GM21526 (cell line): ENCODE measurements at regions not wholly inside any gene's neighbourhood (a gene's known extent, or its start where the extent isn't known, plus 50 kb on each side); places are given as distances from the start of the nearest gene placed in this dataset.
A peak's percentile ranks its signal among the peaks of the same experiment; 100 is the strongest.
"Not testable (repeated sequence)": the region's sequence is repeated elsewhere in the genome, so short reads cannot be mapped to it uniquely, and the experiment has no call there.

Experiments used
- ATAC-seq: cut with Tn5 transposase; IDR thresholded peaks from one replicate; pipeline ENCODE4 v1.9.1; 2021; ENCODE audit warnings: moderate library complexity; ENCODE audit not compliant: unreplicated experiment, low FRiP score

DNA sequence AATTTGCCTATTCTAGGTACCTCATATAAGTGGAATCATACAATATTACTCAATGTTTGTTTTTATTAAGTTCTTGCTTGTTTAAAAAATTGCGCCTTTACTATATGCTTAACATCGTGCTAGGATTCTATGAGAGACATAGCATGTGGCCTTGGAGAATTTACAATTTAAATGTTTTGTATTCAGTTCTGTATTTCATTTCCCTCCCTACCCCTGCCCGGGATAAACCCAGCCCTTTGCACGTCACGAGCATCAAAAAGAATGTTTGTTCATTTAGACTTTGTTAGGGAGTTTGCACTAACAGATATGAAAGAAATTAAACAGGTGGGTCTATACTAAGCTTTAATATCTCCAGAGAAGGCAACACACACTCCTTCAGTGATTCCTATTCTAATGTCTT, 75.7 kb downstream of the C18orf54 start:
- ATAC-seq = no peak

DNA sequence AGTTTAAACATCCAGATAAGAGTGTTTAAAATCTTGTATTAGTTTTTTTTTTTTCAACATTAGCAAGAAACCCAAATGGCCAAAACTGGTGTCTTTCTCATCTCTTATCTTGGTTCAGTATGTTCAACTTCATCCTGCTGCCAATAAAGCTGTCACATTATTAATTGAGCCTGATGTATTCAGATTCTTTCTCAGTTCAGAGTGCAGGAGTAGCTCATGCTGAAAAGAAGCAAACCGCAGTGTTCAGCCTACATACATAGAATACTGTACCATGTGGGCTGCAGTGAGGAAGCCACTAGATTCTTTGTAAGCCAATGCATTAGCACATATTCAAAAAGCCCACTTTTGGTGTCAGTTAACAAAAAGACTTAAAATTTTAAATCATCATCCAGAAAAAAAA, 76.2 kb downstream of the C18orf54 start:
- no peak for ATAC-seq

DNA sequence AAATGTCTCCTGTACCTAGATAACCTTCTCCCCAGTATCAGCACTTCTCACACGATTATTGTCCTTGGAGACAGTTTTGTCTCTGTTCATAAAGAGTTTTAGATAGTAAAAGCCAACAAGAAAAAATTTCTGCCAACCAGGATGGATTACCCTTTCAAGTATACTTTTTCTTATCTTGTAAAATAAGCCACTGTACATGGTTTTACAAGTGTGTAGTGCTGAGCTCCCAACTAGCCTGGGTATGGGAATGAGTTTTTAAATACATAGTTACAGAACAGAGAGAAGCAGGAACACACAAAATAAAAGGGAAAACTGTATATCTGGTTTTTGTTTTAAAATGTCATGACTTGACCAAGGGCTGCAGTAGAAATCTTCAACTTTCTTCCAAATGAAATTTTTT, 76.7 kb downstream of the C18orf54 start:
- no peak for ATAC-seq

DNA sequence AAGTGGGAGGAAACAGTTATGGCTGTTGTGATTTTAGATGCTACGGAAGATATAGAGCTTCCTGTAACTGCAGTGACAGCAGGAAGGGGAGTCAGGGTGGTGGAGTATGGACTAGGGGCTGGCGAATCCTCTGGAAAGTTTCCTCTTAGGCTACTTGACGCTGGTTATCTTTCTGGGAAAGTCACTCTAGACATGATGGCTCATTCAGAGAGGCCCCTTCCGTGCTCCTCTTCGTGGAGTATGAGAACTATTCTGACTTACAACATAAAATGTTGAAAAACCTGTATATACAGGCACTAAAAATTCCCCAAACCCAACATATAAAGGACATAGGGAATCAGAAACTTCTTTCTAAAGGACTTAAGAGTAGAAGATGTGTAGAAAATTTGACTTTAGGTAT, 78.8 kb downstream of the C18orf54 start:
- ATAC-seq = no peak

DNA sequence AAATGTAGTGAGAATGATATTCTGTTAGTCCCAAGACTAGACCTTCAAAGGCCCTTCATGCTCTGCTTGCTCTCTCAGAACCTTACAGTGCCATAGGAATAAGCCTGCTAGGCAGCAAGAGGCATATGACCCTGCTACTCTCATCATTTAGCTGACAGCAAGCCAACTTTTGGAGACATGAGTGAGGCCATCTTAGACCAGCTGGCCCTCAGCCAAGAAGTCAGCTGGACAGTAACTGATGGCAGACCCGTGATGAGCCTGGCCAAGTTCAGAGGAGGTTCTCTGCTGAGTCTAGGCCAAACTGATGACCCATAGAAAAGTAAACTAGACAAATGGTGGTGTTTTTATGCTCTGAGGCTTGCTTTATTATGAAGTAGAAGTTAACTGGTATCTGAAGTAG, 82.6 kb downstream of the C18orf54 start:
- no peak for ATAC-seq

DNA sequence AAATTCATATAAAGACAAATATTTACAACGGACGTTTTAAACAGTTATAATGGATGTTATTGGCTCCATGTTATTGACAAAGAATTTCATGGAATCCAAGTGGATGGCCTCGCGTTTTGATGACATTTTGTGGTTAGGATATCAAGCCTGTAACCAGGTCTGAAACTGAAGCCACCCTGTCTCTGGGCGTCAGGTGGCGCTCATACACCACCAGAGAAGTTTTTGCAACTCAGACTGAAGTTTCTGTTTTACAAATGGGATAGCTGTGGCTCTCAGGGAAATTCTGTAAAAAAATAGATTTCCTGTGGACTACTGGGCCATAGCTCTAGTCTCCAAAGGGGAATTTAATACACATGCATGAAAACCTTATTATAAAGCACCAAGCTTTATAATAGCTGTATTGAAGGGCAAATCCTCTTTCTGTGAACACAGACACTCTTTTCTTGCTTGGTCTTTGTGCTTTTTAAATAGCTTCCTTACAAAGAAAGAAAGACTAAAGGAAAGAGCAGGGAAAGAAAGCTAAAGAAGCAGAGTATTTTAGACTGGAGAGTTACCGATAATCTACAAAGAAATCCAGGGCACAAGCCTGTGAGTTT, 86.7 kb downstream of the C18orf54 start:
- no peak for ATAC-seq

DNA sequence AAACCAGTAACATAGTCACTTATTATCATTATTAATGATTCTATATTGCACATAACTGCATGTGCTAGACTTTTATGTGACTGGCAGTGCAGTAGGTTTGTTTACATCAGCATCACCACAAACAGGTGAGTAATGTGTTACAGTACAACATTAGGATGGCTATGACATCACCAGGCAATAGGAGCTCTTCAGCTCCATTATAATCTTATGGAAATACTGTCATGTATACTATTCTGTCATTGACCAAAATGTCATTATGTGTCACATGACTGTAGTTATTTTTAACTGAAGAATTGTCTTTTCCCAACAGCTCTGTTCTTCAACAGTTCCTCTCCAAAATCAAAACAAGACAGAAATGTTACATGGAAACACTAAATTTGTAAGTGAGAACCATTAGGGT, 96.3 kb downstream of the C18orf54 start:
- no peak for ATAC-seq

DNA sequence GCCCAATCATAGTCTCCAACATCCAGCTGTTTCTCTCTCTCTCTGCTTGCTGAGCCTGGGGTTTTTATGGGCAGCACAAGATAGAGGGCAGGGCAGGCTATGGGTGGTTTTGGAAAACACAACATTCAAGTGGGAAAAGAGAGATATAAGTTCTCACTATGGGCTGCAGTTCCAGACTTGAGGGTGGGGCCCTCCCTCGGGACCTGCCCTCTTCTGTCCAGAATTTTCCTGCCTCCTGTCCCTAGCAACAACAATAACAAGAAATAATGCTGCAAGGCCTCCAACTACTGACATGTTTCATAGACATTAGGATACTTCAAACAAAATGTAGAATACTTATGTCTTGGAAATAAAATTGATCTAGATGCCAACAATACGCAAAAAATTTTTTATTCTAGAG, 107.8 kb downstream of the C18orf54 start:
- no peak for ATAC-seq

DNA sequence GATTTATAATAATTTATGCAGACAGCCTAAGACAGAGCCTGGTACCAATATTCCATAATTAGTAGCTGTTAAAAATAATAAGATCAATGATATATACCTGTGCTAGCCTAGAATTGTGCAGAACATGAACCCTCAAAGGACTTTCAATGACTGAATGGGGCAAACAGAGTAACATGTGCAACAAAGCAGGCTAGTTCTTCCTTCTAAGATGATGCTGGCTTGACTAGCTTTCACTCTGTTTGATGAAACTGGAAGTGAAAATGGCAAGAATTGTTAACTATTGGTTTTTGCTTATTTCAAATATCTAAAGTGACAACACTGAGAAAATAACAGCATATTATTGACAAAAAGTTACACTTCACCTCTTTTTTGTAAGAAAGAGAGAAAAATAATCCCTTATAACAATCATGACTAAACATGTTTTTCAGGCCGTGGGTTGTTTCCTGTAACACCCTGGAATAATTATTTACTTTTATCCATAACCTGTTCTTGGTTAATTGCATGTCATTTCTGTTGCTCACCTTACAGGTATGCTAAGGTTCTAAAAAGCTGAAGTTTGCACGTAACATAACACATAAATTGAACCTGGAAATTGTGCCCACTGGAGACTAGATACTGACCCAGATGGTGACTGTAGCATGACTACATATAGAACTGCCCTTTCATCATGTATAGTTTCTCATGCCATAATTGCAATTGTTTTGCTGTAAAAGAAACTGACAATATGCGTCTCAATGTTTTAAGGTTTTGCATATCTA, 108.7 kb downstream of the C18orf54 start:
- ATAC-seq = no peak

DNA sequence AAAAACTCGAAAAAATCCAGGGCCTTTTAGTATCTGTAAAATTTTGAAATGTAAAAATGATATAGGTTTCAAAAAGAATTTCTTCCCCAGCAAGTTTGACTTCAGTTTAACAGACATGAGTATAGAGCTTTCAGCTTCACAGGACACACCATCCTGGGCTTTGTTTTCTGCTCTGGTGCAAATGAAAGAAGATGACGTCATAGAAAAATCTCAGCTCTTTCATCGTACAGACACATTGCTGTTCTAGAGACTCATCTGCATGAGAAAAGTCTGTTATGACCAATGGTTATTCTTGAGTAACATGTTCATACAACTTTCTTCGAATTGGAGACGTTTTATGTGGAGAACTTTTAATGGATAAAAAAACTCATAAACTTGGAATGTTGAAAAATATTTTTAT, 111.7 kb upstream of the DYNAP start:
- no peak for ATAC-seq

DNA sequence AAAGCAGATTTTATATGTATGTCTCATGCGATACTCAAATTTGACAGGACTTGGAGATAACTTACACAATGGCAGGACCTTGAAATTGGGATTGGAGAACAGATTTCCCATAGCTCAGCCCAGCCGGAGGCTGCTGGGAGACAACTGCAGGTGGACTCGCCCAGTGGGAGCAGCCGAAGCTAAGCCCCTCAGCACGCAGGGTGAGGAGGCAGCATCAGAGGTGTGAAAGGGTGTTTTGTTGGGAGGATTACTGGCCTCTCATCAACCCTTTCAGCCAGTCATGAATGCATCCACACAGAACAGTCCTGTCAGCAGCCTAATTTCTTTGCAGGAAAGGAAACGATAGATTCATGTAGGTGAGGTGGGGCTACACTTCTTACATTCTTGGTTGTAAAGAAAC, 110.4 kb upstream of the DYNAP start:
- ATAC-seq = no peak

DNA sequence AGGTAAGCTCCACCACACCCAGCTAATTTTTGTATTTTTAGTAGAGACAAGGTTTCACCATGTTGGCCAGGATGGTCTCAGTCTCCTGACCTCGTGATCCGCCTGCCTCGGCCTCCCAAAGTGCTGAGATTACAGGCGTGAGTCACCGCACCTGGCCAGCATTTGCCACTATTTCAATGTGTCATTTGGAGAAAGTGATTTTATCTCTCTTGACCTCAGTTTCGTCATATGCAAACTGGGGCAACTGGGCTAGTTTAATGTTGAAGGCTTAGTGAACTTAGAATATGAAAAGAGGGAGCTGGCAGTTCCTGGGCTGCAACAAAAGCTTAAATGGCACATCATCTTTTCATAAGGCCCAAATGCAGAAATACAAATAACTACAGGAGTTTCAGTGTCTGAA, 88.6 kb upstream of the DYNAP start:
- not testable (repeated sequence) for ATAC-seq

DNA sequence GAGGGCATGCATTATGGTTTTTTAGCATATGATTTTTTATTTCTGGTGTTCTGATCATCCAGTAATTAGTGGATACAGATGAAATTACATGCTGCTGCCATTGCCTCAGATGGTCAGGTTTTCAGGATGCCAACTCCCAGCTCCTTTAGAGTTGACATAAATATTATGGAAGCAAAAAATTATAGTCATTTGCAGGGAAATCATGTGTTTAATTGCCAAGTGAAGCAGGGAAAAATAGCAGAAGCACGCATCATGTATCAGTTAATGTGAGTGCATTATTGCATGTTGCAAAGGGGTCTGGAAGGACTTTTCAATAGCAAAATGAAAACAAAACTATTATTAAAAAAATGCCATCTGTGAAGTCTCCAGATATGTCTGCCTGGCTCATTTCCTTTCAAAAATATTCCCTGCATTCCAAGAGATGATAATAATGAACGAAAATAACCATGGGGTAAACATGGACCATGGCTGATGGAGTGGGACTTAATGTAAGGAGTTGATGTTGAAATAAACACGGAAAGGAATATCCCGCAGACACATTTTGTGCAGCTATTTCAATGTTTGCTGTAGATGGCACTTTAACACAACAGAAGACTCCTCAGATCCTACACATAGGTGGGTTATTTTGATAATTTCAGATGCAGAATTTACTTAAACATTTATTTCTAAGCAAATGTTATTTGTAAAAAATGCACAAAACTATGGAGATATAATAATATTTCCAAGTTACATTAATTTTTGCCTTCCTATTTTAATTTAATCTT, 87.7 kb upstream of the DYNAP start:
- ATAC-seq = no peak

DNA sequence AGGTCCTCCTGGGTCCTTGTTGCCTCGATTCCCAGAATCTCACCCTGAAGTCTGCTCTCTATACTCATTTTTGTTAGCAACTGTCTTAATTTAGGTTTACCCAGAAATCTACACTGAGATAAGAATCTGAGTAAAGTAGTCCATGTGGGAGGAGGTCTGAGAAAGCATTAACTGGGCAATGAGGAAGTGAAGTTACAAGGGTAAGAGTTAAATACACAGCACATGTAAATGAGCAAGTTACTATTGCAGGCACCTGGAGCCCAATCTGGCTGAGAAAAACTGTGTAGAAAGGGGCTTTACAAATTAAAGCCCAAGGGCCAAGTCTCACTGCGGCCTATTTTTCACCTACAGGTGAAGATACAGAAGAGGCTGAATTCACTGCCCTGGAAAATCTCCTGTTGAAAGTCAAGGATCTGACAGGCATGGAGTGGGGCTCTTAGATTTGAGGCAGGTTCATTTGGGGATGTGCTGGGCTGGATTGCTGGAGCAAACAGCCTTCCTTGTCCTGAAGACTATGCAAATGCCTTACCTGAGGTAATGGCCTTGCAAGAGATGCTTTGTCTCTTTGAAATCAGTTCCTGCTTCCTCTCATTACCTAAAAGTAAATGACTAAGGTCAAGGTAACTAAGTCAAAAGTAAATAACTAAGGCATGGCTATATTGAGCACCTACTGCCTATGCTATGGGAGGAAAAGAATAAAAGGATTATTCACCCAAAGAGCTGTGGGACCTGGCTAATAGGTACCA, 84.4 kb upstream of the DYNAP start:
- ATAC-seq = peak; percentile 64

DNA sequence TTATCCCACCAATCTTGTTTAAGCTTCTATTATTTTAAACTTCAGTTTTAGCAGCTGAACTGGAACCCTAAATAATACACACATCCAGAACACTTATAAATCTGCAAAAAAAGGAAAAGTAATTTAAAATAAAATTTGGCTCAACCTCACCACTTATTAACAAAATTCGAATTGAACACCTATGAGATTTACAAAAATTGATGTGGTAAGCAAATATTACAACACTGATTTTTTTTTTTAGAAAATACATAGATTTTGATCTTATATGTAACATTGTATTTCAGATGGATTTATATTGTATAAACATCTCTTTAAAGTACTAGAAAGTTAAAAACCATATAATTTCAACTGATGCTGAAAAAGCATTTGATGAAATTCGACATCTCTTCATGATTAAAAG, 81.3 kb upstream of the DYNAP start:
- ATAC-seq = no peak

DNA sequence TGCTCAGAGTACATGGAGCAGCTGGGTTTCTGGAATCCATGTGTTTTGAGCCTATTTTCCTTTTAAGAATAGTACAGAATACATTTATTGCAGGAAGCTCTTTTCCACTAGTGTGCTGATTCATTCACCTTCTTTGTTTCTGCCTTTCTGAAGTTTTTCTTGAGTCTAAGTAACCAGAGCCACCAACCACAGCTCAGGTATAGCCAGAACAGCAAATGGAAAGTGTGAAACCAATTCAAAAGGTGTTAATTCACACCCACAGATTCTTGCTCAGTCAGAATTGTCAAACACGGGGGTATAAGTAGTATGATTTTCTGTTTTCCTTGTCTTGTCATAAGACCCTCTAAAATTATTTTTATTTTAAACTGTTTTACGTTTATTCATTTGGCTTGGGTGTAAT, 75.9 kb upstream of the DYNAP start:
- ATAC-seq = no peak

DNA sequence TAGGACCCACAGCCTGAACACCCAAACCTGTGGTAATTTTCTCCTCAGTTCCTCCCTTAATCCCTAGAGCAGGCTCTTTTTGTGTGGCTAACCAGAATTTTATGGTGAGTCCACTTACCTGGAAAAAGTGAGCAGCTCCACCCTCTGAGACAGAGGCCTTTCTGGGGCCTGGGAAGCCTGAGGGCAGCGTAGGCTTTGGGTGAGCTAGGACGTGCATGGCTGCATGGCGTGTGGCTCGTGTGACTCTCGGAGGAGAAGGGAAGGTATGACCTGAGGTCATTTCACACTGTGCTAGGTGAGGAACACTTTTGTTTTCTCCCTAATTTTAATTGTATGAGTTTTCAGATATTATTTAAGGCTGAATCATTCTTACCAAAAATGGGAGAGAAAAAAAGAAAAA, 73.5 kb upstream of the DYNAP start:
- ATAC-seq = no peak

DNA sequence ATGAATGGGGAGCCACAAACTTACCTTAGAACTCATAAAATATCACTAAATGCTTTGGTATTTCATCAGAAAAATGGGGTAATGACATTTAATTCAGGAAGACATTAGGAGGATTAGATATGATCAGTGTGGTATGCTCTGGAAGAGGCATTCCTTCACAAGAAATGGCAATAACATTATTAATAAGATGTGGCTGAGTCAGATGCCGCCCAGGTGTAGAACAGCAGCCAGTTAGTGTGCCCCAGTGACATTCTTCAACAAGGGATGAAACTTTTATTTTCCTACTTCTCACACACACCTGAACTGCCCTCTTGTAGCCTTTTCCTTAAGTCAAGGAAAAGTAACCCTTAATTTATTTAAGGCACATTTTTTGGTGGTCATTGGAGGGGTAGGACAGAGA, 69.2 kb upstream of the DYNAP start:
- ATAC-seq = no peak

DNA sequence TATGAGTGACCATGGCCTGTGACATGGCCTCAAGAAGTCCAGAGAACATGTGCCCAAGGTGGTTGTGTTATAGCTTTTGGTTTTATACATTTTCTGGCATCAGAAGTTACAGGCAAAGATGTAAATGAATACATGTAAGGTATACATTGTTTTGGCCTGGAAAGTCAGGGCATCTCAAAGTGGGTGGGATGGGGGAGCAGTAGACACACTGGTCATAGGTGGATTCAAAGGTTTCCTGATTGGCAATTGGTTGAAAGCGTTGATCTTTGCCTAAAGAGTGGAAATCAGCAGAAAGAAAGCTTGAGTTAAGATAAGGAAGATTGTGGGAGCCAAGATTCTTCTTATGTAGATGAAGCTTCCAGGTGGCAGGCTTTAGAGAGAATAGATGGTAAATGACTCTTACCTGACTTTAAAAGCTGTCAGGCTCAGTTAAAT, 62.1 kb upstream of the DYNAP start:
- no peak for ATAC-seq

DNA sequence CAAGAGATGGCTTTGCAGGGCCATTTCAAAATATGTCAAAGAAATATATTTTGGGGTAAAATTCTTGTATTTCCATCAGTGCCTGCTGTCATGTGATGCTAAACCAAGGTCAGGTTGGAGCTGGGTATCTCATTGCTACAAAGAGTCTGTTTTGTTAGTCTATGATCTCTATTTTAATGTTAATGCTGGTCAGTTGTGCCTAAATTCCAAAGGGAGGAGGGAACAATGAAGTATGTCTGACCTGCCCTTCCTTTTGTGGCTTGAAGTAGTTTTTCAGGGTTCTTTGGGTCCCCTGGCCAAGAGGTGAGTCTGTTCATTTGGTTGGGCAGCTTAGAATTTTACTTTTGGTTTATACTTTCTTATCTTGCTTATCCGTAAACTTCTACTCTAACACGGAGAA, 61.6 kb upstream of the DYNAP start:
- no peak for ATAC-seq

DNA sequence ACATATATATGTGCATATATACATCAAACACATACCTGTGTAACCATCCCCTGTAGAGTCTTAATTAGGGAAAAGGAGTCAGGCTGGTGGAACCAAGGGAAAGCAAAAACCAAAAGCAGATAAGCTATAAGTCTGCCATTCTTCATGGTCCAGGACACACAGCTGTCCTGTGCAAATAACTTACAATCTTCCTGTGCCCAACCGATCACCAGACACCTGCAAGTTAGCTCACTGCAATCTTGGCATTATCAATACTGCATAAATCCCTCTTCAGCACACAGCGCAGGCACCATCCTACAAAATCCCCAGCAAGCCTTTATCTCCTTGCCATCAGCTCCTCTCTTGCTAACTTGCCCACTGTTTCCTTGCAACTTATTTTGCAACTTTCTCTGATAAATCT, 60.8 kb upstream of the DYNAP start:
- ATAC-seq = no peak
